Mucosa of gallbladder (tissue), 1 donor: ENCODE measurements at regions not wholly inside any gene's neighbourhood (a gene's known extent, or its start where the extent isn't known, plus 50 kb on each side); places are given as distances from the start of the nearest gene placed in this dataset.
"Not testable (repeated sequence)": the region's sequence is repeated elsewhere in the genome, so short reads cannot be mapped to it uniquely, and the experiment has no call there.

Experiments
- DNase-seq: peaks from one replicate; pipeline ENCODE4 v3.0.0-alpha.2; 2020; ENCODE audit warnings: low spot score
- donor health status: DM: no; HTN: no; CAD: no.

GRCh38 chr1:105101261-105101660 lies 1351.6 kb downstream of the AMY1C start:
- DNase-seq, result no peak

- no peak for DNase-seq
These were observed 1352.7 kb downstream of the AMY1C start for GRCh38 chr1:105102371-105102770.

- DNase-seq, result no peak
These were observed 1372.3 kb downstream of the AMY1C start for GRCh38 chr1:105122041-105122440.

- DNase-seq, result no peak
These were observed 1388.1 kb downstream of the AMY1C start for GRCh38 chr1:105137543-105138457.

GRCh38 chr1:105138458-105138893 lies 1388.8 kb downstream of the AMY1C start:
- peak; percentile 29 for DNase-seq

GRCh38 chr1:105172788-105173187 lies 1423.1 kb downstream of the AMY1C start:
- DNase-seq, result no peak

GRCh38 chr1:105180789-105181188 lies 1431.1 kb downstream of the AMY1C start:
- no peak for DNase-seq

- no peak for DNase-seq
These were observed 1455.2 kb downstream of the AMY1C start for GRCh38 chr1:105204836-105205371.

- no peak for DNase-seq
These were observed 1458.9 kb downstream of the AMY1C start for GRCh38 chr1:105208581-105208980.

- no peak for DNase-seq
These were observed 1461.0 kb downstream of the AMY1C start for GRCh38 chr1:105210747-105211146.

- DNase-seq, result no peak
These were observed 1481.7 kb downstream of the AMY1C start for GRCh38 chr1:105231378-105231777.

GRCh38 chr1:105243411-105243810 lies 1493.7 kb downstream of the AMY1C start:
- no peak for DNase-seq

GRCh38 chr1:105243969-105244368 lies 1494.3 kb downstream of the AMY1C start:
- DNase-seq, result no peak

GRCh38 chr1:105254906-105255305 lies 1505.2 kb downstream of the AMY1C start:
- DNase-seq, result no peak

- no peak for DNase-seq
These were observed 1510.3 kb downstream of the AMY1C start for GRCh38 chr1:105260001-105260400.

GRCh38 chr1:105270966-105271365 lies 1521.3 kb downstream of the AMY1C start:
- DNase-seq, result no peak

GRCh38 chr1:105272376-105272775 lies 1522.7 kb downstream of the AMY1C start:
- DNase-seq, result not testable (repeated sequence)

- no peak for DNase-seq
These were observed 1545.1 kb downstream of the AMY1C start for GRCh38 chr1:105294838-105295237.

- DNase-seq, result no peak
These were observed 1560.4 kb downstream of the AMY1C start for GRCh38 chr1:105310063-105310462.

GRCh38 chr1:105317976-105318375 lies 1568.3 kb downstream of the AMY1C start:
- DNase-seq, result no peak

GRCh38 chr1:105326886-105327285 lies 1577.2 kb downstream of the AMY1C start:
- DNase-seq, result no peak

GRCh38 chr1:105337420-105337819 lies 1587.7 kb downstream of the AMY1C start:
- DNase-seq, result no peak

- no peak for DNase-seq
These were observed 1593.6 kb downstream of the AMY1C start for GRCh38 chr1:105343317-105343716.
